ENCODE measurements at regions not wholly inside any gene's neighbourhood (a gene's known extent, or its start where the extent isn't known, plus 50 kb on each side); places are given as distances from the start of the nearest gene placed in this dataset.

GRCh38 chr7:144982133-144982532, 146.3 kb upstream of the TPK1 start:
- H3K27ac Mint-ChIP-seq: no peak overlapping the region
- ATAC-seq (ENCODE audit: low read depth) (no peak), DNase-seq (no peak)
- H3K27me3 Mint-ChIP-seq: no peaks in the 10 kb centered on the region
- H3K4me3 ChIP-seq (ENCODE audit: control extremely low read depth in 1 of 5, extremely low read depth in 1 of 5, insufficient read depth in 1 of 5, low read depth in 2 of 5, low read length in 4 of 5): no peak overlapping the region
- no peaks in the 10 kb centered on the region for H3K79me2 ChIP-seq (ENCODE audit: control insufficient read depth, insufficient read depth, low read length)
- H3K4me1 Mint-ChIP-seq: no peaks in the 10 kb centered on the region
- H3K9me3 ChIP-seq (ENCODE audit: control extremely low read depth in 1 of 3, control insufficient read depth in 2 of 3, insufficient read depth in 1 of 3, low read length in 2 of 3): no peaks in the 10 kb centered on the region
- no peak overlapping the region for H2AFZ ChIP-seq (ENCODE audit: insufficient read depth, low read depth, low read length, poor library complexity, severe bottlenecking)
- H4K20me1 ChIP-seq (ENCODE audit: control insufficient read depth, insufficient read depth, low read length, poor library complexity, severe bottlenecking): no peaks in the 10 kb centered on the region
- no peak overlapping the region for H3K27ac ChIP-seq (ENCODE audit: low read length in 2 of 2)
- H3K4me3 Mint-ChIP-seq: no peak overlapping the region
- H3K36me3 ChIP-seq (replicated peaks in 1 of 2; ENCODE audit: control extremely low read depth in 1 of 2, control insufficient read depth in 1 of 2, extremely low read depth in 1 of 2, insufficient read depth in 2 of 2, low read length in 1 of 2): no peaks in the 10 kb centered on the region
- intact Hi-C loops (cut with micrococcal nuclease): no loop called here
- H3K27me3 ChIP-seq (replicated peaks in 1 of 4; ENCODE audit: control extremely low read depth in 1 of 4, control insufficient read depth in 3 of 4, insufficient read depth in 4 of 4, low read length in 3 of 4): no peaks in the 10 kb centered on the region
- H3K9ac ChIP-seq (ENCODE audit: low read length): no peak overlapping the region
- TF ChIP-seq EZH2 (IDR thresholded peaks at IDR 0.05; ENCODE audit: borderline replicate concordance, insufficient read depth, low read depth, low read length, poor library complexity, severe bottlenecking): no peak
- TF ChIP-seq, protein P1, sequence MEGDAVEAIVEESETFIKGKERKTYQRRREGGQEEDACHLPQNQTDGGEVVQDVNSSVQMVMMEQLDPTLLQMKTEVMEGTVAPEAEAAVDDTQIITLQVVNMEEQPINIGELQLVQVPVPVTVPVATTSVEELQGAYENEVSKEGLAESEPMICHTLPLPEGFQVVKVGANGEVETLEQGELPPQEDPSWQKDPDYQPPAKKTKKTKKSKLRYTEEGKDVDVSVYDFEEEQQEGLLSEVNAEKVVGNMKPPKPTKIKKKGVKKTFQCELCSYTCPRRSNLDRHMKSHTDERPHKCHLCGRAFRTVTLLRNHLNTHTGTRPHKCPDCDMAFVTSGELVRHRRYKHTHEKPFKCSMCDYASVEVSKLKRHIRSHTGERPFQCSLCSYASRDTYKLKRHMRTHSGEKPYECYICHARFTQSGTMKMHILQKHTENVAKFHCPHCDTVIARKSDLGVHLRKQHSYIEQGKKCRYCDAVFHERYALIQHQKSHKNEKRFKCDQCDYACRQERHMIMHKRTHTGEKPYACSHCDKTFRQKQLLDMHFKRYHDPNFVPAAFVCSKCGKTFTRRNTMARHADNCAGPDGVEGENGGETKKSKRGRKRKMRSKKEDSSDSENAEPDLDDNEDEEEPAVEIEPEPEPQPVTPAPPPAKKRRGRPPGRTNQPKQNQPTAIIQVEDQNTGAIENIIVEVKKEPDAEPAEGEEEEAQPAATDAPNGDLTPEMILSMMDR (IDR thresholded peaks at IDR 0.05): no peak
- POLR2A ChIA-PET: no interaction called here
- no peak overlapping the region for H3K4me2 ChIP-seq (replicated peaks; ENCODE audit: low read depth, low read length, poor library complexity, severe bottlenecking)
- H3K4me1 ChIP-seq (ENCODE audit: control insufficient read depth in 2 of 2, insufficient read depth in 2 of 2, low read length in 2 of 2): no peaks in the 10 kb centered on the region
- H3K9me3 Mint-ChIP-seq (ENCODE audit: insufficient read depth): no peaks in the 10 kb centered on the region
- CTCF ChIA-PET: no interaction called here
- WGBS (ENCODE audit: insufficient coverage): no CpG with 5 or more reads among the region's 1 CpG

- Histone ChIP-seq H3K79me2 (ENCODE audit: control insufficient read depth, insufficient read depth, low read length) (no peaks in the 10 kb centered on the region), H3K27ac (ENCODE audit: low read length in 2 of 2) (no peak overlapping the region), H3K36me3 (replicated peaks in 1 of 2; ENCODE audit: control extremely low read depth in 1 of 2, control insufficient read depth in 1 of 2, extremely low read depth in 1 of 2, insufficient read depth in 2 of 2, low read length in 1 of 2) (no peaks in the 10 kb centered on the region), H3K4me3 (ENCODE audit: control extremely low read depth in 1 of 5, extremely low read depth in 1 of 5, insufficient read depth in 1 of 5, low read depth in 2 of 5, low read length in 4 of 5) (no peak overlapping the region), H3K27me3 (replicated peaks in 1 of 4; ENCODE audit: control extremely low read depth in 1 of 4, control insufficient read depth in 3 of 4, insufficient read depth in 4 of 4, low read length in 3 of 4) (no peaks in the 10 kb centered on the region), H3K9ac (ENCODE audit: low read length) (no peak overlapping the region), H4K20me1 (ENCODE audit: control insufficient read depth, insufficient read depth, low read length, poor library complexity, severe bottlenecking) (no peaks in the 10 kb centered on the region), H3K4me2 (replicated peaks; ENCODE audit: low read depth, low read length, poor library complexity, severe bottlenecking) (no peak overlapping the region), H2AFZ (ENCODE audit: insufficient read depth, low read depth, low read length, poor library complexity, severe bottlenecking) (no peak overlapping the region), H3K4me1 (ENCODE audit: control insufficient read depth in 2 of 2, insufficient read depth in 2 of 2, low read length in 2 of 2) (no peaks in the 10 kb centered on the region), H3K9me3 (ENCODE audit: control extremely low read depth in 1 of 3, control insufficient read depth in 2 of 3, insufficient read depth in 1 of 3, low read length in 2 of 3) (no peaks in the 10 kb centered on the region)
- no peak for ATAC-seq (ENCODE audit: low read depth)
- 94% methylated on average over 2 of the region's 4 CpGs for WGBS (ENCODE audit: insufficient coverage)
- no peak overlapping the region for H3K27ac Mint-ChIP-seq
- CTCF ChIA-PET: interaction anchor here (0.5 kb wide), 1 partner anchor 314 kb away, joined by 3 read pairs; no protein-coding TSS in a partner anchor
- POLR2A ChIA-PET: no interaction called here
- no peaks in the 10 kb centered on the region for H3K9me3 Mint-ChIP-seq (ENCODE audit: insufficient read depth)
- intact Hi-C loops (cut with micrococcal nuclease): no loop called here
- no peak for DNase-seq
- no peaks in the 10 kb centered on the region for H3K27me3 Mint-ChIP-seq
- H3K4me3 Mint-ChIP-seq: no peak overlapping the region
- TF ChIP-seq, protein P1 (IDR thresholded peaks at IDR 0.05): no peak
- no peak for TF ChIP-seq EZH2 (IDR thresholded peaks at IDR 0.05; ENCODE audit: borderline replicate concordance, insufficient read depth, low read depth, low read length, poor library complexity, severe bottlenecking)
- no peaks in the 10 kb centered on the region for H3K4me1 Mint-ChIP-seq
Observed at GRCh38 chr7:144975882-144976281, 140.0 kb upstream of the TPK1 start.
